ENCODE measurements at regions not wholly inside any gene's neighbourhood (a gene's known extent, or its start where the extent isn't known, plus 50 kb on each side); places are given as distances from the start of the nearest gene placed in this dataset.

DNA sequence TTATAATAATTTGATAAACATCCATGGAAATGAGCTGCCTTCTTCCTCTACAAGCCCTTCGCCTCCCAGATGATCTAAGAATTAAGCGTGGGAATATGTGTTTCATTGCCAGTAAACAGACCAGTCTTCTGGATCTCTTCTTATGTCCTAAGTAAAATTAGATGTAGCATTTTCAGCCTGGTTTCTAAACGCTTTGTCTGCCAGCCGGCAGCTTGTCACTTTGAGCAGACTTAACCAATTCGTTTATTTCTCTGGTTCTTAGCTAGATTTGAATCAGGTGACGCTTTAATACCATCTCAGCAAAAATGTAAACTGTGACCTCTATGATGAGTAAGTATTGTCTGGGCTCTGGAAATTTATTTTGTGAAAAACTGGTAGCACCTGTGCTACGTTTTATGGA is 380.6 kb upstream of the NUDT12 start:
- TF ChIP-seq, protein P1, sequence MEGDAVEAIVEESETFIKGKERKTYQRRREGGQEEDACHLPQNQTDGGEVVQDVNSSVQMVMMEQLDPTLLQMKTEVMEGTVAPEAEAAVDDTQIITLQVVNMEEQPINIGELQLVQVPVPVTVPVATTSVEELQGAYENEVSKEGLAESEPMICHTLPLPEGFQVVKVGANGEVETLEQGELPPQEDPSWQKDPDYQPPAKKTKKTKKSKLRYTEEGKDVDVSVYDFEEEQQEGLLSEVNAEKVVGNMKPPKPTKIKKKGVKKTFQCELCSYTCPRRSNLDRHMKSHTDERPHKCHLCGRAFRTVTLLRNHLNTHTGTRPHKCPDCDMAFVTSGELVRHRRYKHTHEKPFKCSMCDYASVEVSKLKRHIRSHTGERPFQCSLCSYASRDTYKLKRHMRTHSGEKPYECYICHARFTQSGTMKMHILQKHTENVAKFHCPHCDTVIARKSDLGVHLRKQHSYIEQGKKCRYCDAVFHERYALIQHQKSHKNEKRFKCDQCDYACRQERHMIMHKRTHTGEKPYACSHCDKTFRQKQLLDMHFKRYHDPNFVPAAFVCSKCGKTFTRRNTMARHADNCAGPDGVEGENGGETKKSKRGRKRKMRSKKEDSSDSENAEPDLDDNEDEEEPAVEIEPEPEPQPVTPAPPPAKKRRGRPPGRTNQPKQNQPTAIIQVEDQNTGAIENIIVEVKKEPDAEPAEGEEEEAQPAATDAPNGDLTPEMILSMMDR (IDR thresholded peaks at IDR 0.05; ENCODE audit: low read depth, low read length) = no peak
- no peak for TF ChIP-seq EZH2phosphoT487 (IDR thresholded peaks at IDR 0.05; ENCODE audit: low read depth)
